Urothelium cell line (cell line): ENCODE measurements at regions not wholly inside any gene's neighbourhood (a gene's known extent, or its start where the extent isn't known, plus 50 kb on each side); places are given as distances from the start of the nearest gene placed in this dataset.
"Not testable (repeated sequence)": the region's sequence is repeated elsewhere in the genome, so short reads cannot be mapped to it uniquely, and the experiment has no call there.

Experiments
- DNase-seq: peaks from one replicate; pipeline ENCODE4 v3.0.0; 2011; ENCODE audit warnings: low spot score, mixed read lengths
- FAIRE-seq: peaks from 2 replicates; lab custom pipeline; 2011; peaks lifted over from hg19 to GRCh38; lab: Jason Lieb, UNC

- DNase-seq = not testable (repeated sequence)
- peak; percentile 80 for FAIRE-seq
Observed at GRCh38 chr6:58055465-58056176, 738.2 kb downstream of the PRIM2 start.

- peak; percentile 9 for DNase-seq
- not testable (repeated sequence) for FAIRE-seq
Observed at GRCh38 chr6:58059701-58060100, 742.3 kb downstream of the PRIM2 start.

GRCh38 chr6:58063542-58063941, 746.1 kb downstream of the PRIM2 start:
- not testable (repeated sequence) for FAIRE-seq, DNase-seq

- FAIRE-seq, DNase-seq: not testable (repeated sequence)
Observed at GRCh38 chr6:58067867-58068548, 750.6 kb downstream of the PRIM2 start.

- FAIRE-seq (no peak), DNase-seq (no peak)
Observed at GRCh38 chr6:58073263-58073662, 755.8 kb downstream of the PRIM2 start.

- DNase-seq = not testable (repeated sequence)
- peak; percentile 5 for FAIRE-seq
Observed at GRCh38 chr6:58090067-58090466, 772.6 kb downstream of the PRIM2 start.

GRCh38 chr6:58097251-58097650, 779.8 kb downstream of the PRIM2 start:
- not testable (repeated sequence) for FAIRE-seq, DNase-seq

- DNase-seq (peak; percentile 2), FAIRE-seq (peak; percentile 58)
Observed at GRCh38 chr6:58113960-58114359, 796.5 kb downstream of the PRIM2 start.

GRCh38 chr6:58117162-58117561, 799.7 kb downstream of the PRIM2 start:
- FAIRE-seq, DNase-seq: not testable (repeated sequence)

- not testable (repeated sequence) for DNase-seq, FAIRE-seq
Observed at GRCh38 chr6:58121616-58122015, 804.2 kb downstream of the PRIM2 start.

GRCh38 chr6:58123770-58124169, 806.3 kb downstream of the PRIM2 start:
- not testable (repeated sequence) for FAIRE-seq

GRCh38 chr6:58128549-58128948, 811.1 kb downstream of the PRIM2 start:
- FAIRE-seq = peak; percentile 44
- not testable (repeated sequence) for DNase-seq

More at GRCh38 chr6:58123770-58124169, 806.3 kb downstream of the PRIM2 start:
- DNase-seq = not testable (repeated sequence)

GRCh38 chr6:58129098-58129497, 811.7 kb downstream of the PRIM2 start:
- not testable (repeated sequence) for DNase-seq, FAIRE-seq

- DNase-seq, FAIRE-seq: not testable (repeated sequence)
Observed at GRCh38 chr6:58139746-58140145, 822.3 kb downstream of the PRIM2 start.

- not testable (repeated sequence) for FAIRE-seq
Observed at GRCh38 chr6:58171025-58171424, 853.6 kb downstream of the PRIM2 start.

GRCh38 chr6:58181557-58182065, 864.2 kb downstream of the PRIM2 start:
- FAIRE-seq = peak; percentile 95
- not testable (repeated sequence) for DNase-seq

More at GRCh38 chr6:58171025-58171424, 853.6 kb downstream of the PRIM2 start:
- DNase-seq = not testable (repeated sequence)

GRCh38 chr6:58185300-58185699, 867.9 kb downstream of the PRIM2 start:
- peak; percentile 27 for FAIRE-seq
- DNase-seq = not testable (repeated sequence)

GRCh38 chr6:58193209-58193608, 875.8 kb downstream of the PRIM2 start:
- DNase-seq, FAIRE-seq: not testable (repeated sequence)

GRCh38 chr6:58198301-58198700, 880.9 kb downstream of the PRIM2 start:
- no peak for DNase-seq
- FAIRE-seq = peak; percentile 13

- not testable (repeated sequence) for DNase-seq
- FAIRE-seq = peak; percentile 50
Observed at GRCh38 chr6:58237124-58237523, 919.7 kb downstream of the PRIM2 start.

GRCh38 chr6:58238421-58238820, 921.0 kb downstream of the PRIM2 start:
- not testable (repeated sequence) for FAIRE-seq, DNase-seq
